Fibroblast of lung (primary cell): ENCODE measurements at regions not wholly inside any gene's neighbourhood (a gene's known extent, or its start where the extent isn't known, plus 50 kb on each side); places are given as distances from the start of the nearest gene placed in this dataset.
A peak's percentile ranks its signal among the peaks of the same experiment; 100 is the strongest.

Experiments
- DNase-seq, 2 donors: peaks; one replicate each; pipeline versions ENCODE4 v3.0.0 to v3.0.0-alpha.2; 2010; ENCODE audit warnings: low read depth in 2 of 2
- H2AFZ ChIP-seq: 2 replicates; pipeline ENCODE4 v1.5.1; 2012; ENCODE audit warnings: low read length, control low read depth, inconsistent platforms
- H3K27ac ChIP-seq: 2 replicates; pipeline ENCODE4 v1.5.1; 2011; ENCODE audit warnings: low read length, control low read depth; ENCODE audit not compliant: insufficient read depth
- H3K27me3 ChIP-seq: 2 replicates; pipeline ENCODE4 v1.5.1; 2011; ENCODE audit warnings: mild to moderate bottlenecking, low read length; ENCODE audit not compliant: control insufficient read depth, insufficient read depth
- H3K36me3 ChIP-seq: 2 replicates; pipeline ENCODE4 v1.5.1; 2011; ENCODE audit warnings: low read length; ENCODE audit not compliant: control insufficient read depth, insufficient read depth
- H3K4me1 ChIP-seq: 2 replicates; pipeline ENCODE4 v1.5.1; 2011; ENCODE audit warnings: low read length; ENCODE audit not compliant: control insufficient read depth, insufficient read depth; ENCODE audit errors: extremely low read depth
- H3K4me2 ChIP-seq: 2 replicates; pipeline ENCODE4 v1.5.1; 2011; ENCODE audit warnings: low read length, control low read depth; ENCODE audit not compliant: insufficient read depth; ENCODE audit errors: extremely low read depth
- H3K4me3 ChIP-seq, 4 experiments: fragments of 200-600 bp in 1 of 4; sonication (generic) in 1 of 4; replicated peaks in 1 of 4; 2 replicates each; pipeline ENCODE4 v1.5.1; 2011 to 2016; ENCODE audit warnings: low read length in 4 of 4, low read depth in 3 of 4, mild to moderate bottlenecking in 3 of 4, control low read depth in 2 of 4, inconsistent platforms in 1 of 4, mixed read lengths in 1 of 4; ENCODE audit not compliant: insufficient read depth in 1 of 4; ENCODE audit errors: control extremely low read depth in 1 of 4
- H3K79me2 ChIP-seq: 2 replicates; pipeline ENCODE4 v1.5.1; 2012; ENCODE audit warnings: mild to moderate bottlenecking, low read length, inconsistent platforms; ENCODE audit not compliant: control insufficient read depth, insufficient read depth
- H3K9ac ChIP-seq: 2 replicates; pipeline ENCODE4 v1.5.1; 2011; ENCODE audit warnings: mild to moderate bottlenecking, low read length, control low read depth; ENCODE audit not compliant: insufficient read depth
- H3K9me3 ChIP-seq: 2 replicates; pipeline ENCODE4 v1.5.1; 2012; ENCODE audit warnings: low read depth, low read length; ENCODE audit not compliant: control insufficient read depth, insufficient read depth
- H4K20me1 ChIP-seq: 2 replicates; pipeline ENCODE4 v1.5.1; 2011; ENCODE audit warnings: low read length; ENCODE audit not compliant: control insufficient read depth, insufficient read depth; ENCODE audit errors: extremely low read depth
- CTCF ChIP-seq, 2 donors: IDR thresholded peaks in 1 of 2; conservative IDR thresholded peaks in 1 of 2; 1 replicate in 1 of 2; 2 replicates in 1 of 2; pipeline ENCODE4 v1.5.1; 2011 to 2012; ENCODE audit warnings: low read length in 2 of 2, control low read depth in 1 of 2, inconsistent platforms in 1 of 2, low read depth in 1 of 2, mild to moderate bottlenecking in 1 of 2
- EZH2 ChIP-seq: IDR thresholded peaks from 2 replicates; pipeline ENCODE4 v1.5.1; 2012; ENCODE audit warnings: low read length, control low read depth, mild to moderate bottlenecking; ENCODE audit errors: missing control alignments

GRCh38 chr6:139964737-139965136 is 590.3 kb upstream of the CITED2 start:
- TF ChIP-seq EZH2: no peak
- no peak for TF ChIP-seq CTCF (conservative IDR thresholded peaks at IDR 0.05 in 1 of 2, IDR thresholded peaks at IDR 0.05 in 1 of 2; ENCODE audit: low read depth in 1 of 2, low read length in 2 of 2)
- peaks cover 15% of the 10 kb centered on the region for H3K4me1 ChIP-seq
- H3K4me2 ChIP-seq: no peak overlapping the region
- no peaks in the 10 kb centered on the region for H3K79me2 ChIP-seq
- H3K4me3 ChIP-seq: no peak overlapping the region
- H3K27me3 ChIP-seq: no peaks in the 10 kb centered on the region
- no peaks in the 10 kb centered on the region for H3K36me3 ChIP-seq
- H2AFZ ChIP-seq: no peak overlapping the region
- H3K9me3 ChIP-seq: no peaks in the 10 kb centered on the region
- no peak overlapping the region for H3K27ac ChIP-seq
- no peaks in the 10 kb centered on the region for H4K20me1 ChIP-seq
- no peak overlapping the region for H3K9ac ChIP-seq
- no peak for DNase-seq

GRCh38 chr6:139962654-139963347 is 588.4 kb upstream of the CITED2 start:
- no peaks in the 10 kb centered on the region for H3K27me3 ChIP-seq
- no peak overlapping the region for H3K27ac ChIP-seq
- H3K36me3 ChIP-seq: no peaks in the 10 kb centered on the region
- DNase-seq: no peak
- H2AFZ ChIP-seq: peak overlapping the region; percentile 20
- no peaks in the 10 kb centered on the region for H3K79me2 ChIP-seq
- H3K9me3 ChIP-seq: no peaks in the 10 kb centered on the region
- peaks cover 15% of the 10 kb centered on the region for H3K4me1 ChIP-seq
- TF ChIP-seq EZH2 (no peak), CTCF (conservative IDR thresholded peaks at IDR 0.05 in 1 of 2, IDR thresholded peaks at IDR 0.05 in 1 of 2; ENCODE audit: low read depth in 1 of 2, low read length in 2 of 2) (no peak)
- H3K4me2 ChIP-seq: no peak overlapping the region
- no peak overlapping the region for H3K9ac ChIP-seq
- H3K4me3 ChIP-seq: no peak overlapping the region
- no peaks in the 10 kb centered on the region for H4K20me1 ChIP-seq

- Histone ChIP-seq H3K79me2 (no peaks in the 10 kb centered on the region), H2AFZ (no peak overlapping the region), H4K20me1 (no peaks in the 10 kb centered on the region), H3K4me2 (no peak overlapping the region), H3K9me3 (no peaks in the 10 kb centered on the region), H3K27me3 (no peaks in the 10 kb centered on the region), H3K4me3 (no peak overlapping the region), H3K4me1 (peaks cover 15% of the 10 kb centered on the region), H3K36me3 (no peaks in the 10 kb centered on the region), H3K9ac (no peak overlapping the region), H3K27ac (no peak overlapping the region)
- TF ChIP-seq CTCF (conservative IDR thresholded peaks at IDR 0.05 in 1 of 2, IDR thresholded peaks at IDR 0.05 in 1 of 2; ENCODE audit: low read depth in 1 of 2, low read length in 2 of 2): no peak
- TF ChIP-seq EZH2: no peak
- no peak for DNase-seq
Observed at GRCh38 chr6:139961190-139961589, 586.7 kb upstream of the CITED2 start.
